ENCODE measurements at regions not wholly inside any gene's neighbourhood (a gene's known extent, or its start where the extent isn't known, plus 50 kb on each side); places are given as distances from the start of the nearest gene placed in this dataset.

- TF ChIP-seq CTCF (IDR thresholded peaks at IDR 0.05 in 2 of 3, conservative IDR thresholded peaks at IDR 0.05 in 1 of 3; ENCODE audit: borderline replicate concordance in 1 of 3, insufficient read depth in 1 of 3, low read depth in 2 of 3, low read length in 2 of 3) (no peak), EZH2 (IDR thresholded peaks at IDR 0.05) (no peak), POLR2A (IDR thresholded peaks at IDR 0.05; ENCODE audit: borderline replicate concordance, extremely low read depth, insufficient read depth, insufficient read length) (no peak), SP1 (IDR thresholded peaks at IDR 0.05; ENCODE audit: low read depth) (no peak), ZBTB33 (IDR thresholded peaks at IDR 0.05; ENCODE audit: extremely low read depth, insufficient replicate concordance, low read length) (no peak), ZFX (IDR thresholded peaks at IDR 0.05) (no peak), YY1 (IDR thresholded peaks at IDR 0.05; ENCODE audit: extremely low read depth, insufficient replicate concordance, low read depth, low read length) (no peak), EZH2phosphoT487 (IDR thresholded peaks at IDR 0.05; ENCODE audit: borderline replicate concordance) (no peak)
These were observed 199.1 kb upstream of the NPY2R start for GRCh38 chr4:155009288-155009687.

Measured in HCT116 (cell line).